Left ventricle myocardium inferior (tissue), 1 donor: ENCODE measurements at regions not wholly inside any gene's neighbourhood (a gene's known extent, or its start where the extent isn't known, plus 50 kb on each side); places are given as distances from the start of the nearest gene placed in this dataset.

Experiments used
- DNase-seq: peaks from one replicate; pipeline ENCODE4 v3.0.0-alpha.2; 2020
- H3K27ac ChIP-seq: fragments of 200-600 bp; replicated peaks from 2 replicates; pipeline ENCODE4 v1.8.0; 2021
- H3K27me3 ChIP-seq: fragments of 200-600 bp; 2 replicates; pipeline ENCODE4 v1.8.0; 2021; ENCODE audit warnings: low read depth
- H3K36me3 ChIP-seq: fragments of 200-600 bp; 2 replicates; pipeline ENCODE4 v1.8.0; 2021
- H3K4me1 ChIP-seq: fragments of 200-600 bp; 2 replicates; pipeline ENCODE4 v1.8.0; 2021
- H3K4me3 ChIP-seq: fragments of 200-600 bp; 2 replicates; pipeline ENCODE4 v1.8.0; 2021; ENCODE audit warnings: mild to moderate bottlenecking, moderate library complexity
- H3K9me3 ChIP-seq: fragments of 200-600 bp; replicated peaks from 2 replicates; pipeline ENCODE4 v1.8.0; 2021
- intact Hi-C: fragments of 100-400 bp; cut with micrococcal nuclease; formaldehyde crosslinking; loops from one replicate; pipeline ENCODE4 v1.11.0; 2022
- TF ChIP-seq, protein P1 (sequence below): fragments of 200-600 bp; IDR thresholded peaks from 2 replicates; pipeline ENCODE4 v1.8.0; 2021; ENCODE audit warnings: antibody characterized with exemption, mild to moderate bottlenecking, borderline replicate concordance
- donor health status: DM: no; HTN: yes; CAD: no; lungs with severe emphysema.

DNA sequence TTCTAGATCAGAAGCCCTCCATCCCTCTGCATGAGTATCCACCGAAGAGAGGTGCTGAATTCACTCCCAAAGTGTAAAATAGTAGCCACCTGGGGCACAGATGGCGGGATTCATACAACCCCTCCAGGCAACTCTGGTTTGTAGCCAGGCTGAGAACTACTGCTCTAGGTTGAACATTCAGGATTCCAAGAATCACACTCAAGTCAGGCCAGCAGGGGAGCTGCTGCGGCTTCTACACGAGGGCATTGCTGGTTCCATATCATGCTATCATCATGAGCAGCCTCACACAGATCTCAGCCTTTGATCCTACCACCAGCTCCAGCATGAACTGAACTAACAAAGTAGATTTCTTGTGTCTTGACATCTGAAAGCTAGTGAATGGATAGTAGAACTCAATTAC is 367.9 kb downstream of the DIRAS2 start:
- Histone ChIP-seq H3K4me3 (no peak overlapping the region), H3K36me3 (no peaks in the 10 kb centered on the region), H3K27me3 (peaks cover 36% of the 10 kb centered on the region), H3K27ac (no peak overlapping the region), H3K9me3 (no peaks in the 10 kb centered on the region), H3K4me1 (no peaks in the 10 kb centered on the region)
- no peak for DNase-seq
- TF ChIP-seq, protein P1, sequence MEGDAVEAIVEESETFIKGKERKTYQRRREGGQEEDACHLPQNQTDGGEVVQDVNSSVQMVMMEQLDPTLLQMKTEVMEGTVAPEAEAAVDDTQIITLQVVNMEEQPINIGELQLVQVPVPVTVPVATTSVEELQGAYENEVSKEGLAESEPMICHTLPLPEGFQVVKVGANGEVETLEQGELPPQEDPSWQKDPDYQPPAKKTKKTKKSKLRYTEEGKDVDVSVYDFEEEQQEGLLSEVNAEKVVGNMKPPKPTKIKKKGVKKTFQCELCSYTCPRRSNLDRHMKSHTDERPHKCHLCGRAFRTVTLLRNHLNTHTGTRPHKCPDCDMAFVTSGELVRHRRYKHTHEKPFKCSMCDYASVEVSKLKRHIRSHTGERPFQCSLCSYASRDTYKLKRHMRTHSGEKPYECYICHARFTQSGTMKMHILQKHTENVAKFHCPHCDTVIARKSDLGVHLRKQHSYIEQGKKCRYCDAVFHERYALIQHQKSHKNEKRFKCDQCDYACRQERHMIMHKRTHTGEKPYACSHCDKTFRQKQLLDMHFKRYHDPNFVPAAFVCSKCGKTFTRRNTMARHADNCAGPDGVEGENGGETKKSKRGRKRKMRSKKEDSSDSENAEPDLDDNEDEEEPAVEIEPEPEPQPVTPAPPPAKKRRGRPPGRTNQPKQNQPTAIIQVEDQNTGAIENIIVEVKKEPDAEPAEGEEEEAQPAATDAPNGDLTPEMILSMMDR: no peak
- intact Hi-C loops: no loop called here

DNA sequence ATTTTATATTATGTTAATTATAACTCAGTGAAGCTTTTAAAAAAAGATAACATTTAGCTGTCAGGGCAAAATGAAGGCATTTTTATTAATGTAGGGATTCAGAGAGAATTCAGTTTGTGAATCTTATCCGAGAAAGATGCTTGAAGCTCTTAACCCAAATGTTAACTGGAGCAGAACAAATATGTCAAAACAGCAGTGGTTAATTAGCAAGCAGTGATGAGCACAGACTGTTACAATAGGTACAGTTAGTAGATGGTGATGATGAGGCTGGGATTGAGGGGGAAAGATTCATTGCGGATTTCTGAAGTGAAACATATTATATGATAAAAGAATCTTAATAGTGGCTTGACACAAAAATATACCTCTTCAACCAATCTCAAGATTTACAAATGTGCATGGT is 356.7 kb downstream of the DIRAS2 start:
- no peaks in the 10 kb centered on the region for H3K36me3 ChIP-seq
- H3K9me3 ChIP-seq: peaks cover 6% of the 10 kb centered on the region
- no peak for DNase-seq
- H3K4me1 ChIP-seq: no peaks in the 10 kb centered on the region
- no peak overlapping the region for H3K27ac ChIP-seq
- peaks cover 16% of the 10 kb centered on the region for H3K27me3 ChIP-seq
- no peak overlapping the region for H3K4me3 ChIP-seq
- TF ChIP-seq, protein P1: no peak
- intact Hi-C loops: no loop called here

DNA sequence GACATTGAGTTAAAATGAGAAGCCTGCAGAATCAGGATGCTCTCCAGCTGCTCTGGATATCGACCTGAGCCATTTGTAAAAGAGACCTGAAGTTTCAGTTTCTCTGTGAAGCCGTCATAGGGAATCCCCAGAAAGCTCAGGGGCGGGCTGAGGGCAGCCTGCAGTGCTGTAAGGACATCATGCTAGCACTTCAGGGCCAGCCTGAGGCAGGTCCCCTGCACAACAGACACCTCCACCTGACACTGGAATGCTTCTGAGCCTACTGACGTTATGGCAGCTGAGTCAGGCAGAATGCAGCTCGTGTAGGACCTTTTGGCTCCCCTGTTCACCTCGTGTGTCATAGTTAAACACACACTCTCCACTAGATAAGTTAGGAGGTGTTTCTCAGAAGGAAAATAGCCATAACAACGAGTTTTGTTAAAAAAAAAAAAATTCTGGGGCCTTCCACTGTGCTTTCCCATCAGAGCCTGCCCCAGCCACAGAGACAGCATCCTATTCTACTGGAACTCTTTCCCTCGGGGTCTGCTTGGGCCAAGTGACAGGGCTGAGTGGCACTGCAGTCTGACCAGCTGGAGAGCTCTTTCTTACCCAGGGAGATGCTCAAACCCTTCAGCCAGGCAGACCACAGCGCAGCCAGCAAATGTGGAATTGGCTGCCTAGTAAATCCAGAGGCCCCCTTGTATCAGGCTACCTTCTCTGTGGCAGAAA is 354.9 kb downstream of the DIRAS2 start:
- no peaks in the 10 kb centered on the region for H3K4me1 ChIP-seq
- no peak overlapping the region for H3K27ac ChIP-seq
- peaks cover 3% of the 10 kb centered on the region for H3K9me3 ChIP-seq
- no peak for DNase-seq
- H3K27me3 ChIP-seq: peaks cover 23% of the 10 kb centered on the region
- no peak overlapping the region for H3K4me3 ChIP-seq
- intact Hi-C loops: no loop called here
- no peaks in the 10 kb centered on the region for H3K36me3 ChIP-seq
- TF ChIP-seq, protein P1: no peak

DNA sequence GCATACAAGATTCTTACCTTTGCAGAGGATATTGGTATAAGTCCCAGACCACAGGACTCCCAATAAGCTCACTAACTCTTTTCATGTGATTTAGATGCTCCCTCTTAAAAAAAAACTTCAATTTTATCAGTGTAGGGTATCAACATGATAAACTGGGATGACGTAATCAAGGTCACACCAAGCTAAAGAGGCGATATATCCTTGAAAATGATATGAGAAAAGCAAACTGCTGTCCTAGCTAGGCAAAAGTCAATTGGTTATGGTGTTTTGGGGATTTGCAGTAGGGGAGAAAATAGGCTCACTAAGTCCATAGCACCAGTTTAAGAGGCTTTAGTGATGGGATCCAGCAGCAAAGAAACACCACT is 354.4 kb downstream of the DIRAS2 start:
- H3K9me3 ChIP-seq: peaks cover 3% of the 10 kb centered on the region
- no peak for DNase-seq
- H3K4me3 ChIP-seq: no peak overlapping the region
- intact Hi-C loops: no loop called here
- TF ChIP-seq, protein P1: no peak
- H3K27me3 ChIP-seq: peaks cover 23% of the 10 kb centered on the region
- no peaks in the 10 kb centered on the region for H3K4me1 ChIP-seq
- H3K27ac ChIP-seq: no peak overlapping the region
- H3K36me3 ChIP-seq: no peaks in the 10 kb centered on the region

DNA sequence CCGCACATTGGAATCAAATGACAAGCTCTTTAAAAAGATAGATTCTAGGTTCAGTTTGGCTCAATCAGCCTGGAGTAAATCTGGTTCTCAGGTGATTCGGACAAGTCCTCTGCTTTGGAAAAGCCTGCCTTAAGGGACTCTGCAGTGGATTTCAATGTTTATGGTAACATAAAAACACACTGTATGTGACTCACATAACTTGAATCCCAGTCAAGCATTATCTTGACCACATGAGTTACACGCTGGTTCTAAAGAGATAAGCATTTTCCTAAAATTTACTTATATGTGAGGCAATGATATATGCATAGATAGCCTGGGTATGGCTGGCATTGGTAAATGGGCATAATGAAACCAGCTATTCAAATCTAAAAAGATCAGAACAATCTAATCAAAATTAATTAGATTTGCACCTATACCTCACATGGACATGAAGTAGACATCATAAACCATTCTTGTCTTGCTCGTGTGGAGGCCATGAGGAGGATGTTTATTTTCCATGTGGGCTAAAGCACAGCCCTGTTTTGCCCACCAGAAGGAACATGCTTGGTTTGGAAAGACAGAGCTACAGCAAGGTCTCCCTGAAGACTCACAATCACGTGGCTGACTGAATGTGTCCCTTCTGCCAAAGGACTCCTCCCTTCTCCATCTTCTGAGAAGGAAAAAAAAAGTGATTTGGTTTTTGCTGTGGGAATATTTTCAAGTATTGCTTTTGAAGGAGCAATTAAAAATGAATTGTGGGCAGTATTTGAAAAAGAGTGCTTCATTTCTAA is 351.7 kb downstream of the DIRAS2 start:
- no peak for DNase-seq
- H3K27ac ChIP-seq: no peak overlapping the region
- intact Hi-C loops: no loop called here

More for the DNA sequence above, 351.7 kb downstream of the DIRAS2 start:
- H3K36me3 ChIP-seq: no peaks in the 10 kb centered on the region
- no peak overlapping the region for H3K4me3 ChIP-seq
- H3K9me3 ChIP-seq: peaks cover 3% of the 10 kb centered on the region
- H3K27me3 ChIP-seq: peaks cover 25% of the 10 kb centered on the region
- H3K4me1 ChIP-seq: no peaks in the 10 kb centered on the region
- TF ChIP-seq, protein P1: no peak
